ENCODE measurements at regions not wholly inside any gene's neighbourhood (a gene's known extent, or its start where the extent isn't known, plus 50 kb on each side); places are given as distances from the start of the nearest gene placed in this dataset.

DNA sequence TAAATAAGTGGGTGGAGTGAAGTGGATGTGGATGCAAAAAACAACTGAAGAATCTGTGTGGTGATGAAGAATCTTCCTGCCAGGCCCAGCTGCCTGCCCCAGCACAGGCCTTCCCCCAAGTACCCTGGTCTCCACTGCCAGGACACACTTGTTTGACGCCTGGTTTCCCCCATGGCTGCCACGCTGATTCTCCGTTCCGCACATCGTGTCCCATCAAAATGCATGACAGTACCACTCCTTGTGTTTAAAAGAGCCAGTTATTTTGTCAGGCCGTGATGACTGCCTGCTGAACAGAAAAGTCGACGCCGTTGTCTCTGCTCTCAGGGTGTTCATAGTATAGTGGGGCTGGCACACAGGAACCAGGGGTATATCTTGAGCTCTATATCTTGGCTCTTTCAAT is 50.3 kb upstream of the KYNU start:
- POLR2A ChIA-PET (ENCODE audit: partially characterized antibody), result no interaction called here
- no peaks in the 10 kb centered on the region for H3K9me3 ChIP-seq (ENCODE audit: control insufficient read depth in 1 of 2, low read length in 2 of 2)

DNA sequence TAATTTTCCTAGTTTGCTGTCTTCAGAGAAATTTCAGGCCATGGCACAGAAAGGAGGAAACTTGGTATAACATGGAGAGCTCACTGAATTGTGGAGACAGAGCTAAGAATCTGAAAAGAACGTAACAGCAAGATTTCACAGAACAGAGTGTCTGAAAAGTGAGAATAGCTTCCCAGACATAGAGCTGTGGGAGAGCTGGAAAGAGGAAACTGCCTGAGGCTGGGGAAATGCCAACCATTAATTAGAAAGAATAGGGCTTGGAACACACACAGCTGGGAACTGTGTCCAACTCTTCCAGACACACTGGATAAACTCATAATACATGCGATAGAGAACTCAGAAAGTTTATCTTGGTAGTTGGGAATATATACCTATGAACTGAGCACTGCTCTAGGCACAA is 51.6 kb upstream of the KYNU start:
- H3K4me3 Mint-ChIP-seq, result no peak overlapping the region
- no peaks in the 10 kb centered on the region for H3K4me1 ChIP-seq (ENCODE audit: insufficient read depth, low read length)
- H3K36me3 Mint-ChIP-seq, result no peaks in the 10 kb centered on the region
- H3K9me3 Mint-ChIP-seq, result peaks cover 0 to 2% (median 0%) of the 10 kb centered on the region in 8 donors
- H3K36me3 ChIP-seq (ENCODE audit: insufficient read depth, low read length), result no peaks in the 10 kb centered on the region
- H3K4me3 ChIP-seq (ENCODE audit: low read length in 2 of 2), result no peak overlapping the region
- no peak overlapping the region for H3K27ac ChIP-seq (ENCODE audit: low read depth, low read length)
- POLR2A ChIA-PET (ENCODE audit: partially characterized antibody), result no interaction called here
- CTCF ChIA-PET (ENCODE audit: partially characterized antibody), result no interaction called here
- no peak for DNase-seq
- H3K27ac Mint-ChIP-seq, result no peak overlapping the region
- no peaks in the 10 kb centered on the region for H3K9me3 ChIP-seq (ENCODE audit: control insufficient read depth in 1 of 2, low read length in 2 of 2)
- no peaks in the 10 kb centered on the region for H3K27me3 Mint-ChIP-seq
- intact Hi-C loops (cut with micrococcal nuclease), result no loop called here
- H3K27me3 ChIP-seq (ENCODE audit: insufficient read depth, low read length), result no peaks in the 10 kb centered on the region
- H3K4me1 Mint-ChIP-seq, result no peaks in the 10 kb centered on the region

More for the DNA sequence above, 50.3 kb upstream of the KYNU start:
- no peak overlapping the region for H3K4me3 ChIP-seq (ENCODE audit: low read length in 2 of 2)
- H3K9me3 Mint-ChIP-seq, result peaks cover 0 to 2% (median 0%) of the 10 kb centered on the region in 8 donors
- no peaks in the 10 kb centered on the region for H3K27me3 ChIP-seq (ENCODE audit: insufficient read depth, low read length)
- H3K4me1 ChIP-seq (ENCODE audit: insufficient read depth, low read length), result no peaks in the 10 kb centered on the region
- no peaks in the 10 kb centered on the region for H3K27me3 Mint-ChIP-seq
- no peak for DNase-seq
- no peaks in the 10 kb centered on the region for H3K4me1 Mint-ChIP-seq
- H3K36me3 ChIP-seq (ENCODE audit: insufficient read depth, low read length), result no peaks in the 10 kb centered on the region
- H3K27ac Mint-ChIP-seq, result no peak overlapping the region
- no peak overlapping the region for H3K4me3 Mint-ChIP-seq
- no peak overlapping the region for H3K27ac ChIP-seq (ENCODE audit: low read depth, low read length)
- H3K36me3 Mint-ChIP-seq, result no peaks in the 10 kb centered on the region
- intact Hi-C loops (cut with micrococcal nuclease), result no loop called here
- CTCF ChIA-PET (ENCODE audit: partially characterized antibody), result no interaction called here

GRCh38 chr2:142824756-142825155 is 52.7 kb upstream of the KYNU start:
- no peaks in the 10 kb centered on the region for H3K36me3 ChIP-seq (ENCODE audit: insufficient read depth, low read length)
- no peak overlapping the region for H3K27ac ChIP-seq (ENCODE audit: low read depth, low read length)
- no peaks in the 10 kb centered on the region for H3K4me1 Mint-ChIP-seq
- no peaks in the 10 kb centered on the region for H3K4me1 ChIP-seq (ENCODE audit: insufficient read depth, low read length)
- ChIA-PET CTCF (ENCODE audit: partially characterized antibody) (no interaction called here), POLR2A (ENCODE audit: partially characterized antibody) (no interaction called here)
- H3K4me3 Mint-ChIP-seq, result no peak overlapping the region
- no peaks in the 10 kb centered on the region for H3K27me3 Mint-ChIP-seq
- H3K36me3 Mint-ChIP-seq, result no peaks in the 10 kb centered on the region
- no peak for DNase-seq
- no peak overlapping the region for H3K4me3 ChIP-seq (ENCODE audit: low read length in 2 of 2)
- peaks cover 0 to 2% (median 0%) of the 10 kb centered on the region in 8 donors for H3K9me3 Mint-ChIP-seq
- H3K27ac Mint-ChIP-seq, result no peak overlapping the region
- intact Hi-C loops (cut with micrococcal nuclease), result no loop called here
- no peaks in the 10 kb centered on the region for H3K9me3 ChIP-seq (ENCODE audit: control insufficient read depth in 1 of 2, low read length in 2 of 2)
- H3K27me3 ChIP-seq (ENCODE audit: insufficient read depth, low read length), result no peaks in the 10 kb centered on the region

DNA sequence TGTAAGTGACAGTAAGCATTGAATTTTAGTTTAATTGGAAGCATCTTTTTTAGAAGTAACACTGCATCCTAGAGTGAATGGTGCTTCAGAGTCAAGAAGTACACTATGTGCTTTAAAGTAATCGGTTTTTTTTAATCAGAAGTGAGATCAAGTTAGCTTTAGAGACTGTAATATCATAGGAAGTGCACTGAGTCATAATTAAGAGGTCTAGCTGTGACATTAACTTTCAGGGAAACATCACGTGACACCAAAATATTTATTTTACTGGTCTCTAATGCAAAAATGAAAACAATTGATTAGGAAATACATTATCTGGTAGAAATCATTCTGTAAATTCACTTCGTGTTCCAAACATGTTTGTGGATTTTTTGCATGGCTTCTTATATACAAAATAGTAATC is 55.3 kb upstream of the KYNU start:
- Histone ChIP-seq H3K36me3 (ENCODE audit: insufficient read depth, low read length) (no peaks in the 10 kb centered on the region), H3K4me3 (ENCODE audit: low read length in 2 of 2) (no peak overlapping the region), H3K27me3 (ENCODE audit: insufficient read depth, low read length) (no peaks in the 10 kb centered on the region), H3K27ac (ENCODE audit: low read depth, low read length) (no peak overlapping the region), H3K9me3 (ENCODE audit: control insufficient read depth in 1 of 2, low read length in 2 of 2) (no peaks in the 10 kb centered on the region), H3K4me1 (ENCODE audit: insufficient read depth, low read length) (no peaks in the 10 kb centered on the region)
- no peaks in the 10 kb centered on the region for H3K4me1 Mint-ChIP-seq
- CTCF ChIA-PET (ENCODE audit: partially characterized antibody), result no interaction called here
- POLR2A ChIA-PET (ENCODE audit: partially characterized antibody), result no interaction called here
- H3K4me3 Mint-ChIP-seq, result no peak overlapping the region
- no peak overlapping the region for H3K27ac Mint-ChIP-seq
- no peaks in the 10 kb centered on the region for H3K27me3 Mint-ChIP-seq
- intact Hi-C loops (cut with micrococcal nuclease), result no loop called here
- H3K36me3 Mint-ChIP-seq, result no peaks in the 10 kb centered on the region
- H3K9me3 Mint-ChIP-seq, result peaks cover 0 to 3% (median 0%) of the 10 kb centered on the region in 8 donors
- DNase-seq, result no peak

- H3K9me3 ChIP-seq (ENCODE audit: control insufficient read depth in 1 of 2, low read length in 2 of 2), result no peaks in the 10 kb centered on the region
- no peak for DNase-seq
- ChIA-PET POLR2A (ENCODE audit: partially characterized antibody) (no interaction called here), CTCF (ENCODE audit: partially characterized antibody) (no interaction called here)
- Mint-ChIP-seq H3K4me1 (no peaks in the 10 kb centered on the region), H3K27ac (no peak overlapping the region), H3K4me3 (no peak overlapping the region), H3K36me3 (no peaks in the 10 kb centered on the region), H3K27me3 (no peaks in the 10 kb centered on the region), H3K9me3 (peaks cover 0 to 4% (median 0%) of the 10 kb centered on the region in 8 donors)
- H3K36me3 ChIP-seq (ENCODE audit: insufficient read depth, low read length), result no peaks in the 10 kb centered on the region
- H3K4me3 ChIP-seq (ENCODE audit: low read length in 2 of 2), result no peak overlapping the region
- intact Hi-C loops (cut with micrococcal nuclease), result no loop called here
- H3K27me3 ChIP-seq (ENCODE audit: insufficient read depth, low read length), result no peaks in the 10 kb centered on the region
- H3K4me1 ChIP-seq (ENCODE audit: insufficient read depth, low read length), result no peaks in the 10 kb centered on the region
- no peak overlapping the region for H3K27ac ChIP-seq (ENCODE audit: low read depth, low read length)
These were observed 58.1 kb upstream of the KYNU start for GRCh38 chr2:142819411-142819810.

GRCh38 chr2:142815375-142815774 is 62.1 kb upstream of the KYNU start:
- CTCF ChIA-PET (ENCODE audit: partially characterized antibody), result no interaction called here
- H3K4me3 Mint-ChIP-seq, result no peak overlapping the region
- H3K27me3 Mint-ChIP-seq, result peaks cover 0 to 3% of the 10 kb centered on the region in 2 donors
- no peaks in the 10 kb centered on the region for H3K36me3 Mint-ChIP-seq
- intact Hi-C loops (cut with micrococcal nuclease), result no loop called here
- no peaks in the 10 kb centered on the region for H3K9me3 ChIP-seq (ENCODE audit: control insufficient read depth in 1 of 2, low read length in 2 of 2)
- H3K4me3 ChIP-seq (ENCODE audit: low read length in 2 of 2), result no peak overlapping the region
- POLR2A ChIA-PET (ENCODE audit: partially characterized antibody), result no interaction called here
- H3K4me1 Mint-ChIP-seq, result no peaks in the 10 kb centered on the region
- H3K9me3 Mint-ChIP-seq, result peaks cover 0 to 17% (median 4%) of the 10 kb centered on the region in 8 donors
- H3K4me1 ChIP-seq (ENCODE audit: insufficient read depth, low read length), result no peaks in the 10 kb centered on the region
- H3K27ac ChIP-seq (ENCODE audit: low read depth, low read length), result no peak overlapping the region
- no peaks in the 10 kb centered on the region for H3K27me3 ChIP-seq (ENCODE audit: insufficient read depth, low read length)
- H3K27ac Mint-ChIP-seq, result no peak overlapping the region
- DNase-seq, result no peak
- no peaks in the 10 kb centered on the region for H3K36me3 ChIP-seq (ENCODE audit: insufficient read depth, low read length)

- peaks cover 0 to 17% (median 4%) of the 10 kb centered on the region in 8 donors for H3K9me3 Mint-ChIP-seq
- POLR2A ChIA-PET (ENCODE audit: partially characterized antibody), result no interaction called here
These were observed 63.3 kb upstream of the KYNU start for GRCh38 chr2:142813830-142814829.

More at GRCh38 chr2:142813830-142814829, 63.3 kb upstream of the KYNU start:
- Histone ChIP-seq H3K4me1 (ENCODE audit: insufficient read depth, low read length) (no peaks in the 10 kb centered on the region), H3K36me3 (ENCODE audit: insufficient read depth, low read length) (no peaks in the 10 kb centered on the region), H3K9me3 (ENCODE audit: control insufficient read depth in 1 of 2, low read length in 2 of 2) (no peaks in the 10 kb centered on the region), H3K4me3 (ENCODE audit: low read length in 2 of 2) (no peak overlapping the region), H3K27ac (ENCODE audit: low read depth, low read length) (no peak overlapping the region), H3K27me3 (ENCODE audit: insufficient read depth, low read length) (no peaks in the 10 kb centered on the region)
- H3K27me3 Mint-ChIP-seq, result peaks cover 0 to 3% of the 10 kb centered on the region in 2 donors
- CTCF ChIA-PET (ENCODE audit: partially characterized antibody), result interaction anchor here (1.0 kb wide), 1 partner anchor 62 kb away, joined by 3 read pairs; no protein-coding TSS in a partner anchor
- no peaks in the 10 kb centered on the region for H3K4me1 Mint-ChIP-seq
- intact Hi-C loops (cut with micrococcal nuclease), result no loop called here
- no peak for DNase-seq
- H3K27ac Mint-ChIP-seq, result no peak overlapping the region
- no peak overlapping the region for H3K4me3 Mint-ChIP-seq
- no peaks in the 10 kb centered on the region for H3K36me3 Mint-ChIP-seq

Data from CD4-positive, alpha-beta memory T cell (primary cell).